Thyroid gland (tissue), 4 donors: ENCODE measurements at regions not wholly inside any gene's neighbourhood (a gene's known extent, or its start where the extent isn't known, plus 50 kb on each side); places are given as distances from the start of the nearest gene placed in this dataset.

Experiments used
- DNase-seq, 2 donors: peaks; one replicate each; pipeline ENCODE4 v3.0.0-alpha.2; 2019
- H3K27ac ChIP-seq, 3 donors: fragments of 200-600 bp; sonication (generic); 1 replicate in 2 of 3; 2 replicates in 1 of 3; pipeline ENCODE4 v1.5.1; 2016 to 2019; ENCODE audit warnings: mild to moderate bottlenecking in 1 of 3, moderate library complexity in 1 of 3
- H3K27me3 ChIP-seq: fragments of 200-600 bp; sonication (generic); one replicate; pipeline ENCODE4 v1.5.1; 2019
- H3K36me3 ChIP-seq, 2 donors: fragments of 200-600 bp; sonication (generic); one replicate each; pipeline ENCODE4 v1.5.1; 2016 to 2019
- H3K4me1 ChIP-seq, 2 donors: fragments of 200-600 bp; sonication (generic); one replicate each; pipeline ENCODE4 v1.5.1; 2017 to 2019
- H3K4me3 ChIP-seq, 3 donors: fragments of 200-600 bp; sonication (generic); replicated peaks in 1 of 3; 1 replicate in 2 of 3; 2 replicates in 1 of 3; pipeline ENCODE4 v1.5.1; 2016; ENCODE audit warnings: mild to moderate bottlenecking in 1 of 3
- H3K9me3 ChIP-seq: fragments of 200-600 bp; sonication (generic); one replicate; pipeline ENCODE4 v1.5.1; 2017
- POLR2A ChIP-seq, 2 donors: fragments of 450-650 bp; IDR thresholded peaks; one replicate each; pipeline ENCODE4 v1.6.1; 2017; ENCODE audit warnings: antibody characterized with exemption in 2 of 2, mild to moderate bottlenecking in 2 of 2, moderate library complexity in 1 of 2
- WGBS, 2 donors: methylation state at CpG; one replicate each; pipeline ENCODE4 v1.1.5; 2017; 5-methylcytosine and 5-hydroxymethylcytosine counted together
- intact Hi-C: fragments of 100-400 bp; cut with DNase I; formaldehyde crosslinking; loops from one replicate; pipeline ENCODE4 v1.15.1; 2023
- TF ChIP-seq, protein P1 (sequence below), 6 experiments: fragments of 200-600 bp in 3 of 6; fragments of 450-650 bp in 3 of 6; sonication (generic) in 3 of 6; IDR thresholded peaks; one replicate each; pipeline ENCODE4 v1.5.1; 2016 to 2019; ENCODE audit warnings: antibody characterized with exemption in 6 of 6, mild to moderate bottlenecking in 2 of 6, inconsistent platforms in 1 of 6, moderate library complexity in 1 of 6

DNA sequence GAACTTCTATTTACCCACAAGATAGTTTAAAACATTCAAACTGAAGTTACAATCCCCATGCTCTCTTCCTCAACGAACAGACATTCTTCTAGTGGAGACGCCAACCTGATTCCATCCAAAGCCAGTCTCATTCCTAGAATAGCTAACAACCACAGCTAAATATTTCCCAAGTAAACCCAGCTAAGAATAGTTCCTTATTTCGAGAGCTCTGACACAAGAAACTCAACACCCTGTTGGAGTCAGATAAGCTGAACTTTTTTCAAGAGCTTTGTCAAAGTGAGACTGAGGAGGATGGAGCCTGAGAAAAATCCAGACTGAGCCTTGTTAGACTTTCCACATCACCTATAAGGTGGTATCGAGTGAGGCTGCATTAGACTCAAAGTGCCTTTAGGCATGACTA lies 56.7 kb upstream of the RPS23 start:
- 55 to 62% methylated on average over 4 of the region's 4 CpGs for WGBS, 2 donors
- no peaks in the 10 kb centered on the region for H3K9me3 ChIP-seq
- H3K27me3 ChIP-seq: no peaks in the 10 kb centered on the region
- H3K4me3 ChIP-seq: no peak overlapping the region
- intact Hi-C loops: no loop called here
- TF ChIP-seq, protein P1, sequence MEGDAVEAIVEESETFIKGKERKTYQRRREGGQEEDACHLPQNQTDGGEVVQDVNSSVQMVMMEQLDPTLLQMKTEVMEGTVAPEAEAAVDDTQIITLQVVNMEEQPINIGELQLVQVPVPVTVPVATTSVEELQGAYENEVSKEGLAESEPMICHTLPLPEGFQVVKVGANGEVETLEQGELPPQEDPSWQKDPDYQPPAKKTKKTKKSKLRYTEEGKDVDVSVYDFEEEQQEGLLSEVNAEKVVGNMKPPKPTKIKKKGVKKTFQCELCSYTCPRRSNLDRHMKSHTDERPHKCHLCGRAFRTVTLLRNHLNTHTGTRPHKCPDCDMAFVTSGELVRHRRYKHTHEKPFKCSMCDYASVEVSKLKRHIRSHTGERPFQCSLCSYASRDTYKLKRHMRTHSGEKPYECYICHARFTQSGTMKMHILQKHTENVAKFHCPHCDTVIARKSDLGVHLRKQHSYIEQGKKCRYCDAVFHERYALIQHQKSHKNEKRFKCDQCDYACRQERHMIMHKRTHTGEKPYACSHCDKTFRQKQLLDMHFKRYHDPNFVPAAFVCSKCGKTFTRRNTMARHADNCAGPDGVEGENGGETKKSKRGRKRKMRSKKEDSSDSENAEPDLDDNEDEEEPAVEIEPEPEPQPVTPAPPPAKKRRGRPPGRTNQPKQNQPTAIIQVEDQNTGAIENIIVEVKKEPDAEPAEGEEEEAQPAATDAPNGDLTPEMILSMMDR (IDR thresholded peaks at IDR 0.05): no peak
- no peak for TF ChIP-seq POLR2A (IDR thresholded peaks at IDR 0.05)
- no peak for DNase-seq
- no peaks in the 10 kb centered on the region for H3K36me3 ChIP-seq
- no peaks in the 10 kb centered on the region for H3K4me1 ChIP-seq
- peak overlapping the region in 1 of 3 donors; percentile 33 for H3K27ac ChIP-seq

DNA sequence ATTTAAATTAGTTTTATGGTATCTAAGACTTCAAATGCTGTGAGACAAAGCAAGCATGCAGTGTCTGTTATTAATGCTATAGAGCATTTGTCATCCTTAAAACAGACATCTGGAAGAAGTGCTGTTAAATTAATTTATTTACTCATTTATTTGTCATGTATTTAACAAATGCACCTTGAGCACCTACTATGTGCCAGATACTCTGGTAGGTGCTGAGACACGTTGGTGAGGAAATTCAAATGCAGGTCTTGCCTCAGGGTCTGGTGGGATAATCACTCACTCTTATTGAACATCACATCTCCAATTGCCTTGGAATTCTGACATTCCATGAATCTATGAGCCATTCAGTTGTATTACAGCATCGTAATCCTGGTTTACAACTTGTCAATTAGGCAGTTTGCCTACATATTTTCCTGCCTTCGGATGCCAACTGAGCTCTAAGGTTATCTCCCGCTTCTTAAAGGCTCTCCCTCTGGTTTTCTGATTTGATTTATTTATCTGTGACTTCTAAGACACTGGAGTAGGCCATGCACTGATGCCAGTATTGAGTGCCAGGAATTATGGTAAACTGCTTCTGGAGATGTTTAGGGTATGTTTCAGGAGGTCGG lies 56.0 kb upstream of the RPS23 start:
- WGBS, 2 donors: 87 to 93% methylated on average over 5 of the region's 5 CpGs
- Histone ChIP-seq H3K27ac (no peak overlapping the region), H3K36me3 (no peaks in the 10 kb centered on the region), H3K9me3 (no peaks in the 10 kb centered on the region), H3K27me3 (no peaks in the 10 kb centered on the region), H3K4me1 (no peaks in the 10 kb centered on the region), H3K4me3 (no peak overlapping the region)
- no peak for DNase-seq
- intact Hi-C loops: no loop called here
- TF ChIP-seq, protein P1 (IDR thresholded peaks at IDR 0.05): no peak
- TF ChIP-seq POLR2A (IDR thresholded peaks at IDR 0.05): no peak

DNA sequence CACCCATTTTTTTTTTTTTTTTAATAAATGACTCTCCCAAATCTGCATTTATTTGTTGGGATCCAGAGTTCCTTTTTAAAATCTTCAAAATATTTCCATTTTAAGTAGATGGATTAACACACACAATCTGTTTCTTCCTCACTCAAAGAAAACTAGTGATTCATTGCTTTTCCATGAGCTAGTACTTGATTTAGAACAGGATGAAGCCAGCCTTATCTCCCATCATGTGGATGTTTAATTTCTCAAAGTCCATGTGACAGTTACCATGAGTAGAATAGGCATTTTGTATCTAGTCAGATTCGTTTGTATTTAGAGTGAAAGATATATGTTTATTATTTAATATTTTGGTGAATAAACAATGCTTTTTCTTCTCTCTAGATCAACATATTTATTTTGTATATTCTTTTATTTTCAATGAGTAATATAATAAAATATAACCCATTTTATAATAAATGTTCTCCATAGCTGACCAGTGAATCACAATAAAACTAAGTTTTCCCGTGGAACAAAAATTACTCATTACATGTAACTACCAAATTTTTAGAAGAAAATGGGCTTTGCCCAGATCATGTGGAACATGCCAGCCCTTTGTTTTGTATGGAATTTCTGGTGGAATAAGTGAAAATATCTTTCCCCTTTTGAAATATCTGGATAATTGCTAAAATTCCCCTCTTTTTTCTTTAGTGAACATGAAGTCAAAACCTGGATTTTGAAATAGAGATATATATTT lies 54.9 kb upstream of the RPS23 start:
- TF ChIP-seq, protein P1 (IDR thresholded peaks at IDR 0.05): no peak
- TF ChIP-seq POLR2A (IDR thresholded peaks at IDR 0.05): no peak
- 76 to 79% methylated on average over 2 of the region's 2 CpGs for WGBS, 2 donors
- H3K36me3 ChIP-seq: no peaks in the 10 kb centered on the region
- H3K9me3 ChIP-seq: no peaks in the 10 kb centered on the region
- H3K4me3 ChIP-seq: no peak overlapping the region
- intact Hi-C loops: no loop called here
- H3K4me1 ChIP-seq: no peaks in the 10 kb centered on the region
- H3K27ac ChIP-seq: no peak overlapping the region
- no peak for DNase-seq
- no peaks in the 10 kb centered on the region for H3K27me3 ChIP-seq

DNA sequence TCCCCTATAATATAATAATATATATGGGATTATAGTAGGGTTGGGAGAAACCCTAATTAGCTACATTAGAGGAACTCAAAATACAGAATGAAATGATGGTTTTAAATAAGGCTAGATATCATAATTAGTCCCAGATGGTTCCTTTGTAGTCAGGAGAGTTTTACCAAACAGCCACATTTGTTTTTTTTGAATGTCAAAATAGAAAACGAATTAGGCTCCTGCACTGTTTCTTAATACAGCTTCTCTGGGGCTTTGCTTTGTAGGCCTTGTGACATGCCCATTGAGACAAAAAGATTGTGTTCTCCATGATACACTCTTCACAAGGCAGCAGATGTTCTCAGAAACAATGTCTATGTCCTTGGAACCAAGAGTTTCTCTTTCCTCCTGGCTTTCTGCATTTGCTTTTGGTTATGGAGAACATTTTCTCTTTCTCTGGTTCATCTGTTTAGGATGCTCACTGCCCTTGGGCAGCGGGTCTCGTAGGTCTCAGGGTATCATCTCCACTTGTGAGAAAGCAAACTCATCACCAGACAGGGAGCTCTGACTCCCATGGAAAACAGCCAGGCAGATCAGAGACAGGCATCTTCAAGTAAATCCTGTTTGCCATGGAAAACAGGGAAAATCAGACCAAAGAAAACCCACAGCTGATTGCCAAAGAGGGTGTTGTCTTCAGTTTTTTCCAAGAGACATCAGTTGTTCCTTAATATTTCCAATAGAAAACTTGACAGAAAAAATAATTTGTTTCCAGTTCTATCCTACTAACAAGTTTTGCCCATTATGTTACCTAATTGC lies 54.1 kb upstream of the RPS23 start:
- H3K27ac ChIP-seq: peak overlapping the region in 1 of 3 donors; percentile 21
- no peaks in the 10 kb centered on the region for H3K36me3 ChIP-seq
- intact Hi-C loops: no loop called here
- H3K27me3 ChIP-seq: no peaks in the 10 kb centered on the region
- H3K9me3 ChIP-seq: no peaks in the 10 kb centered on the region
- H3K4me3 ChIP-seq: no peak overlapping the region
- WGBS, 2 donors: 61 to 76% methylated on average over 3 of the region's 3 CpGs
- DNase-seq: no peak
- TF ChIP-seq, protein P1 (IDR thresholded peaks at IDR 0.05): no peak
- no peak for TF ChIP-seq POLR2A (IDR thresholded peaks at IDR 0.05)
- no peaks in the 10 kb centered on the region for H3K4me1 ChIP-seq

DNA sequence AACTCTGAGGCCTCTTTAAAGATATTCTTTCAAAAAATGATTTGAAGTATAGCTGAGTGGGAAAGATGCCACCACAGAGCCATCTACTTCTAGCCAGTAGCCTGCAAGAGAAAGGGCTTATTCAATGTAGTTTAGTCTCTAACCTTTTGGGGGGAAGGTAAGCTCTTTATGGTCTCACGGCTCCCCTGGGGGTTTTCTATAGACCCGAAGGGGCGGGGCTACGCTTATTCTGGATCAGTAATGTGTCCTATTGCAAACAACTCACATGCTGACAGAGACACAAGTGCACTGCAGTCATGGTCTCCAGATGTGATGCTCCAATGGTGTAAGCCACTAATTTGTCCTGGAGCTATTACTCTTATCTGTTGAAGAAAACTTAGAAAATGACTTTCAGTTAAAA lies 53.4 kb upstream of the RPS23 start:
- no peaks in the 10 kb centered on the region for H3K27me3 ChIP-seq
- H3K9me3 ChIP-seq: no peaks in the 10 kb centered on the region
- H3K4me1 ChIP-seq: no peaks in the 10 kb centered on the region
- no peaks in the 10 kb centered on the region for H3K36me3 ChIP-seq
- no peak for DNase-seq
- TF ChIP-seq POLR2A (IDR thresholded peaks at IDR 0.05): no peak
- TF ChIP-seq, protein P1 (IDR thresholded peaks at IDR 0.05): no peak
- intact Hi-C loops: no loop called here
- H3K27ac ChIP-seq: no peak overlapping the region
- no peak overlapping the region for H3K4me3 ChIP-seq
- 89 to 93% methylated on average over 4 of the region's 4 CpGs for WGBS, 2 donors
